ENCODE measurements at regions not wholly inside any gene's neighbourhood (a gene's known extent, or its start where the extent isn't known, plus 50 kb on each side); places are given as distances from the start of the nearest gene placed in this dataset.

- no peaks in the 10 kb centered on the region for H3K36me3 Mint-ChIP-seq (ENCODE audit: low read depth)
- H3K9me3 Mint-ChIP-seq (ENCODE audit: low read depth): peaks cover 3% of the 10 kb centered on the region
- DNase-seq (ENCODE audit: low spot score): no peak
- TF ChIP-seq CTCF (IDR thresholded peaks at IDR 0.05): no peak
- peaks cover 5% of the 10 kb centered on the region for H3K27me3 Mint-ChIP-seq (ENCODE audit: low read depth)
- no peak overlapping the region for H3K4me3 Mint-ChIP-seq (ENCODE audit: unreplicated experiment)
- H3K27ac Mint-ChIP-seq (ENCODE audit: unreplicated experiment): no peak overlapping the region
- no peaks in the 10 kb centered on the region for H3K4me1 Mint-ChIP-seq (ENCODE audit: low read depth)
Observed at GRCh38 chr20:39624316-39624715, 662.2 kb downstream of the DHX35 start.

DNA sequence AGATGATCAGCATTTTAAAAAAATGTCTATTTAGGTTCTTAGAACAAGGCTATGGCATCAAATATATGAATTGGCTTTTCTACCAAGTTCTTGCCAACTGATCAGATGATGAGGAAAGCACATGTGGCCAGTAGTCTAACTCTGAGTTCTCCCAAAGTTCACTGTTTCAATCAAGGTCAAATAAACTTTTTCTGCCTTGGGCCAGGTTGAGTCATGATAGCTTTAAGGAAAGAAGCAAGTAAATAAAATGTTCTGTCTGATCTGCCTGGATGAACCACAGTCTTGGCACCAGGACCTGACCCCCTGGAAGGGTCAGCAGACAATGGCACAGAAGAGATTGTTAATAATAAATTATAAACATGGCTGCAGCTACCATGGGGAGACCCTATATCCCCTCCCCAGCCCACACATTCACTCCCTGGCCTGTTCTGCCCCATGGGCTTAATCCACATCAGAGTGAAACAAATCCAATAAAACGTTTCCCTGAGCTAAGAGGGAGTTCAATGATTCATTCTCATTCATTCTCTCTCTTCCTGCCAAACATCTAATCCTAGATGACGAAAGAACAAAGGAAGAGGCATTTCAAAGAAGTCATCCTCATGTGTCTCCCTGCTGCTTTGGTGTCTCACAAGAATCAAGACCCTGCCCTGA is 661.6 kb downstream of the DHX35 start:
- Mint-ChIP-seq H3K27ac (ENCODE audit: unreplicated experiment) (no peak overlapping the region), H3K4me1 (ENCODE audit: low read depth) (no peaks in the 10 kb centered on the region), H3K27me3 (ENCODE audit: low read depth) (peaks cover 5% of the 10 kb centered on the region), H3K9me3 (ENCODE audit: low read depth) (peaks cover 3% of the 10 kb centered on the region), H3K36me3 (ENCODE audit: low read depth) (no peaks in the 10 kb centered on the region), H3K4me3 (ENCODE audit: unreplicated experiment) (no peak overlapping the region)
- no peak for DNase-seq (ENCODE audit: low spot score)
- TF ChIP-seq CTCF (IDR thresholded peaks at IDR 0.05): no peak

- TF ChIP-seq CTCF (IDR thresholded peaks at IDR 0.05): no peak
- no peak for DNase-seq (ENCODE audit: low spot score)
- no peaks in the 10 kb centered on the region for H3K4me1 Mint-ChIP-seq (ENCODE audit: low read depth)
Observed at GRCh38 chr20:39619271-39619785, 657.2 kb downstream of the DHX35 start.

GRCh38 chr20:39611901-39612300 is 649.8 kb downstream of the DHX35 start:
- Mint-ChIP-seq H3K4me1 (ENCODE audit: low read depth) (no peaks in the 10 kb centered on the region), H3K36me3 (ENCODE audit: low read depth) (peaks cover 2% of the 10 kb centered on the region), H3K4me3 (ENCODE audit: unreplicated experiment) (no peak overlapping the region), H3K27me3 (ENCODE audit: low read depth) (peaks cover 14% of the 10 kb centered on the region), H3K27ac (ENCODE audit: unreplicated experiment) (no peak overlapping the region), H3K9me3 (ENCODE audit: low read depth) (peaks cover 9% of the 10 kb centered on the region)
- DNase-seq (ENCODE audit: low spot score): no peak
- TF ChIP-seq CTCF (IDR thresholded peaks at IDR 0.05): no peak

More at GRCh38 chr20:39619271-39619785, 657.2 kb downstream of the DHX35 start:
- H3K27ac Mint-ChIP-seq (ENCODE audit: unreplicated experiment): no peak overlapping the region
- no peaks in the 10 kb centered on the region for H3K36me3 Mint-ChIP-seq (ENCODE audit: low read depth)
- H3K27me3 Mint-ChIP-seq (ENCODE audit: low read depth): peaks cover 3% of the 10 kb centered on the region
- no peak overlapping the region for H3K4me3 Mint-ChIP-seq (ENCODE audit: unreplicated experiment)
- H3K9me3 Mint-ChIP-seq (ENCODE audit: low read depth): no peaks in the 10 kb centered on the region

GRCh38 chr20:39607141-39607540 is 645.0 kb downstream of the DHX35 start:
- Mint-ChIP-seq H3K36me3 (ENCODE audit: low read depth) (peaks cover 2% of the 10 kb centered on the region), H3K4me3 (ENCODE audit: unreplicated experiment) (no peak overlapping the region), H3K4me1 (ENCODE audit: low read depth) (no peaks in the 10 kb centered on the region), H3K27ac (ENCODE audit: unreplicated experiment) (no peak overlapping the region), H3K9me3 (ENCODE audit: low read depth) (peaks cover 9% of the 10 kb centered on the region), H3K27me3 (ENCODE audit: low read depth) (peaks cover 7% of the 10 kb centered on the region)
- no peak for TF ChIP-seq CTCF (IDR thresholded peaks at IDR 0.05)
- DNase-seq (ENCODE audit: low spot score): no peak

Data from chondrocyte (in vitro differentiated cells).